NT2/D1 (cell line): ENCODE measurements at regions not wholly inside any gene's neighbourhood (a gene's known extent, or its start where the extent isn't known, plus 50 kb on each side); places are given as distances from the start of the nearest gene placed in this dataset.

Experiments
- SUZ12 ChIP-seq: IDR thresholded peaks from 2 replicates; pipeline ENCODE4 v1.6.1; 2011; ENCODE audit not compliant: insufficient read length, insufficient read depth; ENCODE audit errors: extremely low read depth
- YY1 ChIP-seq: IDR thresholded peaks from 2 replicates; pipeline ENCODE4 v1.6.1; 2011; ENCODE audit not compliant: insufficient read length, insufficient read depth
- ZNF274 ChIP-seq: IDR thresholded peaks from 2 replicates; pipeline ENCODE4 v1.6.1; 2011; ENCODE audit warnings: mild to moderate bottlenecking, low read depth, low read length

DNA sequence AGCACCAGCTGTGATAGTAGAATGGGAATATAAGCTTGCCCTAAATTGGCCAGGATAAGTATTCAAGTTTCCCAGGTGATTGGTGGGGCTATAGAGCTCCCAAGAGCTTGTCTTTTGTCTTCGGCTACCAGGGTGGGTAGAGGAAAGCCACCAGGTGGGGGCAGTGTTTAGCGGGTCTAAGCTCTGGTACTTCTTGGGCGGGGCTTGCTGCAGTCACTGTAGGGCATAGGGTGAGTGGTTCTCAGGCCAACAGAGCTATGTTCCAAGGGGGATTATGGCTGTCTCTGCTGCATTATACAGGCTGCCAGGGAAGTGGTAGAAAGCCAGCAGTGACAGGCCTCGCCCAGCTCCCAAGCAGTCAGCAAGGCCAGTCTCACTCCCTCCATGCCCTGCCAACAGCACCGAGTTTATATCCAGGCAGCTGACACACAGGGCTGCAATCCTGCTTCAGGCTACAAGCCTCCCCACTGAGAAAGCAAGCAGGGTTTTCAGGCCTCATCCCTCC lies 110.7 kb downstream of the ZNF467 start:
- TF ChIP-seq ZNF274 (no peak), SUZ12 (no peak), YY1 (no peak)
